ENCODE measurements at regions not wholly inside any gene's neighbourhood (a gene's known extent, or its start where the extent isn't known, plus 50 kb on each side); places are given as distances from the start of the nearest gene placed in this dataset.

DNA sequence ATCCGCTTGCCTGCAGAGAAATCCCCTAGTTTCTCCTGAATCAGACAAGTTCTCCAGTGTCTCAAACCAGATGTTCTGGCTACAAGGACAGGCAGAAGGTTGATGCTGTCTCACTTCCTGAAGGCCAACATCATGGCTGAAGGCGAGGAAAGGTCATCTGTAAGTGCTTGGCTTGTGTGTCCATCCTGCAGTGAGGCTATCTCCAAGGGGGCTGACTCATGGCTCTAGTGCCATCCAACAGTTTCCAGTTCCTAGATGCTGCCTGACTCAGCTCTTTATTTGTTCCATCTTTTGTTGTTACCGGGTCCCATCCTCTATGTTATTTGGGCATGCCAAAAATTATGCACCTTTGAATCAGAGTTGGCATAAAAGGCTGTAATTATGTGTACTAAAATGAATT, 232.1 kb upstream of the TBX3 start:
- TF ChIP-seq SP1 (IDR thresholded peaks at IDR 0.05) (no peak), HNF4A (conservative IDR thresholded peaks at IDR 0.05) (no peak), RAD21 (IDR thresholded peaks at IDR 0.05) (no peak)
- TF ChIP-seq, protein P1, sequence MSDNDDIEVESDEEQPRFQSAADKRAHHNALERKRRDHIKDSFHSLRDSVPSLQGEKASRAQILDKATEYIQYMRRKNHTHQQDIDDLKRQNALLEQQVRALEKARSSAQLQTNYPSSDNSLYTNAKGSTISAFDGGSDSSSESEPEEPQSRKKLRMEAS (IDR thresholded peaks at IDR 0.05), result no peak
- TF ChIP-seq, protein P2, sequence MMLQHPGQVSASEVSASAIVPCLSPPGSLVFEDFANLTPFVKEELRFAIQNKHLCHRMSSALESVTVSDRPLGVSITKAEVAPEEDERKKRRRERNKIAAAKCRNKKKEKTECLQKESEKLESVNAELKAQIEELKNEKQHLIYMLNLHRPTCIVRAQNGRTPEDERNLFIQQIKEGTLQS (IDR thresholded peaks at IDR 0.05), result no peak
- DNase-seq (ENCODE audit: low spot score), result no peak
- no peaks in the 10 kb centered on the region for H3K9me3 ChIP-seq (ENCODE audit: control insufficient read depth in 4 of 4, low read length in 3 of 4)
- no peak overlapping the region for H3K9ac ChIP-seq (ENCODE audit: low read depth in 1 of 2, low read length in 2 of 2)
- 88% methylated on average over 3 of the region's 3 CpGs for WGBS
- no peak overlapping the region for H3K4me3 ChIP-seq (ENCODE audit: low read depth in 1 of 3, low read length in 3 of 3)
- H3K4me1 ChIP-seq (ENCODE audit: control insufficient read depth in 4 of 4, insufficient read depth in 4 of 4, low read length in 3 of 4), result no peaks in the 10 kb centered on the region
- no peak overlapping the region for H3K27ac ChIP-seq (ENCODE audit: low read depth in 1 of 2, low read length in 2 of 2)
- H3K27me3 ChIP-seq (ENCODE audit: control insufficient read depth in 4 of 4, insufficient read depth in 4 of 4, low read length in 3 of 4), result no peaks in the 10 kb centered on the region
- no peaks in the 10 kb centered on the region for H3K36me3 ChIP-seq (ENCODE audit: control insufficient read depth in 4 of 4, insufficient read depth in 3 of 4, low read depth in 1 of 4, low read length in 3 of 4)

DNA sequence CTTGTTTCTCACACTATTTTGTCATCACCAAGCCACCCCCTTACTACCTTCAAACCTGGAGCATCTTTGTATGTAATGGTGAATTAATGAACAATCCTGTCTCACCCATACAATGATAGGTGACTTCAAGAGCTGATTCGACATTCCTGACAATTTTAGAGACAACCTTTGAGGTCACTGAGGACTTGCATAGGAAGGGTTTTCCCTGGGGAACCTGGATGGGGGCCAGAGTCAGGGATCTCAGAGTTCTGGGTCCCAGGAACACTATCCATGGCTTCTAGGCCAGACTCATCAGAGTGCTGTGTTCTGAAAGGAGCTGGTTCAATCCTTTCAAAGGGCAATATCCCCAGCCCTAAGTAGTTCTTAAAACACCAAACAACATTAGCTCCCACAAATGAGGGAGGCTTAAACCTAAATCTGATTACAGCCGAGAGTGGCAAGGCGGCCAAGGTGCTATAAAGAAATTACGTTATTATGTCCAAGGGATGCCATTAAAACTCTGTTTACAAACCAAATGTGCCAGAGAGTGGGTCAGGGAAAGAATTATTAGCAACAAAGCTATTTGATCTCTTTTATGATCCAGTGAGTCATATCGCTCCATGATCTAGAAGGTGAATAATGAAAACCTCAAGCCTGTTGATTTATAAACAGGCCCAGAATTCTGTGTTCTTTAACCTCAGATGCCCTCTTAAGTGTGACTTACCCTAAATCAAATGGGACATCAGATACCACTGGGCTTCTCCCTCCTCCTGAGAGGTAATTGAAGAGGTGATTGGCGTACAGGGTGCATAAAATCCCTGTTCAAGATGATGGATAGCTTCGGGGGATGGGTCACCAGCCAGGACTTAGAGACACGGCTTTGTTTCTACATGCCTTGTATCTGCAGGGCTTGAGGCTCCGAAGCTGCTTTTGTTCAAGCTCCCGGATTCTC, 230.2 kb upstream of the TBX3 start:
- Histone ChIP-seq H3K9ac (ENCODE audit: low read depth in 1 of 2, low read length in 2 of 2) (no peak overlapping the region), H3K27ac (ENCODE audit: low read depth in 1 of 2, low read length in 2 of 2) (no peak overlapping the region), H3K4me3 (ENCODE audit: low read depth in 1 of 3, low read length in 3 of 3) (no peak overlapping the region), H3K4me1 (ENCODE audit: control insufficient read depth in 4 of 4, insufficient read depth in 4 of 4, low read length in 3 of 4) (no peaks in the 10 kb centered on the region), H3K27me3 (ENCODE audit: control insufficient read depth in 4 of 4, insufficient read depth in 4 of 4, low read length in 3 of 4) (no peaks in the 10 kb centered on the region), H3K9me3 (ENCODE audit: control insufficient read depth in 4 of 4, low read length in 3 of 4) (no peaks in the 10 kb centered on the region), H3K36me3 (ENCODE audit: control insufficient read depth in 4 of 4, insufficient read depth in 3 of 4, low read depth in 1 of 4, low read length in 3 of 4) (no peaks in the 10 kb centered on the region)
- TF ChIP-seq SP1 (IDR thresholded peaks at IDR 0.05), result no peak
- no peak for TF ChIP-seq NR2F2 (IDR thresholded peaks at IDR 0.05)
- TF ChIP-seq, protein P3, sequence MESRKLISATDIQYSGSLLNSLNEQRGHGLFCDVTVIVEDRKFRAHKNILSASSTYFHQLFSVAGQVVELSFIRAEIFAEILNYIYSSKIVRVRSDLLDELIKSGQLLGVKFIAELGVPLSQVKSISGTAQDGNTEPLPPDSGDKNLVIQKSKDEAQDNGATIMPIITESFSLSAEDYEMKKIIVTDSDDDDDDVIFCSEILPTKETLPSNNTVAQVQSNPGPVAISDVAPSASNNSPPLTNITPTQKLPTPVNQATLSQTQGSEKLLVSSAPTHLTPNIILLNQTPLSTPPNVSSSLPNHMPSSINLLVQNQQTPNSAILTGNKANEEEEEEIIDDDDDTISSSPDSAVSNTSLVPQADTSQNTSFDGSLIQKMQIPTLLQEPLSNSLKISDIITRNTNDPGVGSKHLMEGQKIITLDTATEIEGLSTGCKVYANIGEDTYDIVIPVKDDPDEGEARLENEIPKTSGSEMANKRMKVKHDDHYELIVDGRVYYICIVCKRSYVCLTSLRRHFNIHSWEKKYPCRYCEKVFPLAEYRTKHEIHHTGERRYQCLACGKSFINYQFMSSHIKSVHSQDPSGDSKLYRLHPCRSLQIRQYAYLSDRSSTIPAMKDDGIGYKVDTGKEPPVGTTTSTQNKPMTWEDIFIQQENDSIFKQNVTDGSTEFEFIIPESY (IDR thresholded peaks at IDR 0.05), result no peak
- TF ChIP-seq RAD21 (IDR thresholded peaks at IDR 0.05), result no peak
- no peak for TF ChIP-seq RXRA (IDR thresholded peaks at IDR 0.05)
- TF ChIP-seq YY1 (IDR thresholded peaks at IDR 0.05), result no peak
- 84% methylated on average over 10 of the region's 10 CpGs for WGBS
- DNase-seq (ENCODE audit: low spot score), result no peak

DNA sequence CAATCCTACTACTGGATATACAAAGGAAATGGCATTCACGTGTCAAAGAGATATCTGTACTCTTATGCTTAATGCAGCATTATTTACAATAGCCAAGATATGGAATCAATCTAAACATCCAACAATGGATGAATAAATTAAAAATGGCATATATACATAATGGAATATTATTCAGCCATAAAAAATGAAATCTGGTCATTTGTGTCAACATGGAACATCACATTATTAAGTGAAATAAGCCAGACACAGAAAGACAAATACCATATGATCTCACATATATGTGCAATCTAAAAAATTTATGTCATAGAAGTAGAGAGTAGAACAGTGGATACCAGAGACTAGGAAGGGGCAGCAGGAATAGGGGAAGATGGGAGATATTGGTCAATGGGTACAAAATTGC, 228.8 kb upstream of the TBX3 start:
- H3K4me3 ChIP-seq (ENCODE audit: low read depth in 1 of 3, low read length in 3 of 3), result no peak overlapping the region
- H3K36me3 ChIP-seq (ENCODE audit: control insufficient read depth in 4 of 4, insufficient read depth in 3 of 4, low read depth in 1 of 4, low read length in 3 of 4), result no peaks in the 10 kb centered on the region
- H3K27me3 ChIP-seq (ENCODE audit: control insufficient read depth in 4 of 4, insufficient read depth in 4 of 4, low read length in 3 of 4), result no peaks in the 10 kb centered on the region
- H3K9ac ChIP-seq (ENCODE audit: low read depth in 1 of 2, low read length in 2 of 2), result no peak overlapping the region
- WGBS, result 85% methylated on average over 1 of the region's 1 CpG
- DNase-seq (ENCODE audit: low spot score), result no peak
- H3K27ac ChIP-seq (ENCODE audit: low read depth in 1 of 2, low read length in 2 of 2), result no peak overlapping the region
- no peaks in the 10 kb centered on the region for H3K9me3 ChIP-seq (ENCODE audit: control insufficient read depth in 4 of 4, low read length in 3 of 4)
- no peaks in the 10 kb centered on the region for H3K4me1 ChIP-seq (ENCODE audit: control insufficient read depth in 4 of 4, insufficient read depth in 4 of 4, low read length in 3 of 4)
- TF ChIP-seq TAF1 (conservative IDR thresholded peaks at IDR 0.05), result no peak
- TF ChIP-seq, protein P1 (IDR thresholded peaks at IDR 0.05), result no peak
- TF ChIP-seq, protein P2 (IDR thresholded peaks at IDR 0.05), result no peak
- TF ChIP-seq NR2F2 (IDR thresholded peaks at IDR 0.05), result no peak
- no peak for TF ChIP-seq RXRA (IDR thresholded peaks at IDR 0.05)
- TF ChIP-seq GABPA (IDR thresholded peaks at IDR 0.05 in 1 of 2, conservative IDR thresholded peaks at IDR 0.05 in 1 of 2), result no peak
- no peak for TF ChIP-seq YY1 (IDR thresholded peaks at IDR 0.05)
- no peak for TF ChIP-seq HNF4G (IDR thresholded peaks at IDR 0.05)
- no peak for TF ChIP-seq FOXA1 (IDR thresholded peaks at IDR 0.05)
- no peak for TF ChIP-seq SP1 (IDR thresholded peaks at IDR 0.05)
- TF ChIP-seq HNF4A (conservative IDR thresholded peaks at IDR 0.05), result no peak
- no peak for TF ChIP-seq EGR1 (IDR thresholded peaks at IDR 0.05; ENCODE audit: low read depth in 2 of 2)
- no peak for TF ChIP-seq RAD21 (IDR thresholded peaks at IDR 0.05)
- TF ChIP-seq, protein P3 (IDR thresholded peaks at IDR 0.05), result no peak
- TF ChIP-seq FOXA2 (IDR thresholded peaks at IDR 0.05), result no peak
- TF ChIP-seq, protein P4, sequence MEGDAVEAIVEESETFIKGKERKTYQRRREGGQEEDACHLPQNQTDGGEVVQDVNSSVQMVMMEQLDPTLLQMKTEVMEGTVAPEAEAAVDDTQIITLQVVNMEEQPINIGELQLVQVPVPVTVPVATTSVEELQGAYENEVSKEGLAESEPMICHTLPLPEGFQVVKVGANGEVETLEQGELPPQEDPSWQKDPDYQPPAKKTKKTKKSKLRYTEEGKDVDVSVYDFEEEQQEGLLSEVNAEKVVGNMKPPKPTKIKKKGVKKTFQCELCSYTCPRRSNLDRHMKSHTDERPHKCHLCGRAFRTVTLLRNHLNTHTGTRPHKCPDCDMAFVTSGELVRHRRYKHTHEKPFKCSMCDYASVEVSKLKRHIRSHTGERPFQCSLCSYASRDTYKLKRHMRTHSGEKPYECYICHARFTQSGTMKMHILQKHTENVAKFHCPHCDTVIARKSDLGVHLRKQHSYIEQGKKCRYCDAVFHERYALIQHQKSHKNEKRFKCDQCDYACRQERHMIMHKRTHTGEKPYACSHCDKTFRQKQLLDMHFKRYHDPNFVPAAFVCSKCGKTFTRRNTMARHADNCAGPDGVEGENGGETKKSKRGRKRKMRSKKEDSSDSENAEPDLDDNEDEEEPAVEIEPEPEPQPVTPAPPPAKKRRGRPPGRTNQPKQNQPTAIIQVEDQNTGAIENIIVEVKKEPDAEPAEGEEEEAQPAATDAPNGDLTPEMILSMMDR (IDR thresholded peaks at IDR 0.05; ENCODE audit: low read depth, low read length, missing input control), result no peak
- no peak for TF ChIP-seq JUND (IDR thresholded peaks at IDR 0.05)

Measured in liver (tissue), 8 donors.